RPMI7951 (cell line): ENCODE measurements at regions not wholly inside any gene's neighbourhood (a gene's known extent, or its start where the extent isn't known, plus 50 kb on each side); places are given as distances from the start of the nearest gene placed in this dataset.

Experiments
- DNase-seq: peaks from one replicate; pipeline ENCODE4 v3.0.0-alpha.2; 2012; ENCODE audit warnings: low read depth

DNA sequence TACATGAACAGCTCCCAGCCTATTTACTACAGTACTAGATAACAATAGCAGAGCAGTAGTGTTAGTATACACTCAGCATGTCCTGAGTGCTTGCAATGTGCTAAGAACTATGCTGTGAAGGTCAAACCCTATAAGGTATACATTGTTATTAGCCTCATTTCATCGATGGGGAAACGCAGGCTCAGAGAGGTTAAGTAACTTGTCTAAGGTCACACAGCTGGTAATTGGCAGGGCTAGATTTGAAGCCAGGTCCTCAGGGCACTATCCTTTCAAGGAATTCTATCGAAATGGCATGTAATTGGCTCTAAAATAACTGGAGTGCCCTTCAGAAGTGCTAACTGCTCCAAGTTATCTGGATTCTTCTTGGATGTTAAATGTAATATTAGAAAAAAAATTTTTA is 295.6 kb downstream of the ZNF536 start:
- DNase-seq = no peak

DNA sequence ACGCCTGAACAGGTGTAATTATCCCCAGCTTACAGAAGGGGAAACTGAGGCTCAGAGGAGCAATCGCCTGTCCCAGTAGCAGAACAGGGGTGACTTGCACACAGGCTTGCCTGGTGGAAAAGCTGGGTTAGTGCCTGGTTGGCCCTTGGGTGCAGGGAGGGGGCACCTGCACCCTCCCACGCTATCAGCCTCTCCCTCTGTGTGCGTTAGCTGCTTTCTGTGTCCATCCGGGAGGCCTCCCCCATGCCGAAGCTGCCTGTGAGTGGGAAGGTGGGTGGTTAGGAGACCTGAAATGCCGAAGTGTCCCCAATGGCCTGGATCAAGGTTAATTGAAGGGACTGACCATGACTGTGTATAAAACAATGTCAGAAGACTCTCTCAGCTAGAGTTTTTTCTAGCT is 295.0 kb downstream of the ZNF536 start:
- DNase-seq = no peak

DNA sequence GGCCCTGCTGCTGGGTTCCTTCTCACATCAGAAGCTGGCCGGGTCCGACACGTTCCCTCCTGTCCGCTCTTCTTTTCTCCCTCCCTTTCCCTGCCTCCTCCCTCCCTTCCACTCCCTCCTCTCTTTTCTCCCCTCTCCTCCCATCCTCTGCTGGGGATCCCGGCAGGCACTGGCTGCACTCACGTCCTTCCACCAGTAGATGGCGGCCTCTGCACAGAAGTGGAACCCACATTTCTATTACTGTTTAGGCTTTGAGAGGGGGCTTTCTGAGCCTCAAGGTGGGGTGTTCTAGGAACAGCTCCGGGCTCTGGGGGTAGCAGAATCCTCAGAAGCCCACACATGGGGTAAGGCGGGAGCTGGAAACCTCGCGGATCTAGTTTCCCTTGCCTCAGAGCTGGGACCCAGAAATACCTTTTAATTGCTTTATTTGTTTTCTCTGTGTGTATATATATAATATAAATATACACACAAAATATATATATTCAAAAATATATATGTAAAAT is 294.2 kb downstream of the ZNF536 start:
- DNase-seq = peak; percentile 24

DNA sequence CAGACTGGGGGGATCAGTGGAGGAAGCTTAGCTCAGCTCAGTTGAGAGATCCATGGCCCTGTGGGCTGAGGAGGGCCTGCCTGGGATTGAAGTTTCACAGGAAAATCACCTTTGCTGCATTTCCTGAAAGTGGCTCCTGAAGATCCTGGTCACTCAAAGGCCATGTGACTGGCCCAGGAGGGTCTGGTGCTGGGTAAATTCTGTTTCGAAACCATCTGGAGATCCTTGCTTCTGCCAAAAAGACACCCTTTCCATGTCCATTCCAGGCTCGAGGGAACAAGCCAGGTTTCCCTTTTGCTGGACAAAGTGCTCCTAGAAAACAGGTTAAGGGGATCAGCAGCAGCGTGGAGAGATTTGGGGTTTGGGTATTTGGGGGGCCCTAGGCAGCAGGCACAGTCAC is 293.3 kb downstream of the ZNF536 start:
- DNase-seq = no peak

DNA sequence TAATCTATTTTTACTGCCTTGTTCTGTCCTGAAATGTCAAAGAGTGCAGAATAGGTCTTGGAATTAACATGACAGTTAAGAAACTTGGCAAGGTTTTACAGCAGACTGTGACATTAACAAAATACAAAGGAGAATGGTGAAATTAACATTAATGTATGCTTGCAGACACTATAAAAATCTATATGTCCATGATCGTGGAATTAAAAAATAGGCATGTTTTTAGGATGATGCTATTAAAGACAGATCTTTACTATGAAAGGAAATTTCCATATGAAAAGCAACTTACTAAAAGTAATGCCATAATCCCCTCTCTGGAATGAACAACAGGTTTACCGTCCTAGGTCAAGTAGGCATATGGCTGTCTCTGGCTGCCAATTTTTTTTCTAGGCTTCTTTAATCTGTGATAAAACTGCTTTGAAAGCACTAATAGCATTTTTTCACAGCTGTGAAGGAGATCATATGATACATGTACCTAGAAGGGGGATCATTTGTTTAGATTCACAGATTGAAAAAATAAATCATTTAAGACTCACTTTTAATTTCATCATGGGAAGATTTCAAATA is 291.5 kb downstream of the ZNF536 start:
- no peak for DNase-seq

DNA sequence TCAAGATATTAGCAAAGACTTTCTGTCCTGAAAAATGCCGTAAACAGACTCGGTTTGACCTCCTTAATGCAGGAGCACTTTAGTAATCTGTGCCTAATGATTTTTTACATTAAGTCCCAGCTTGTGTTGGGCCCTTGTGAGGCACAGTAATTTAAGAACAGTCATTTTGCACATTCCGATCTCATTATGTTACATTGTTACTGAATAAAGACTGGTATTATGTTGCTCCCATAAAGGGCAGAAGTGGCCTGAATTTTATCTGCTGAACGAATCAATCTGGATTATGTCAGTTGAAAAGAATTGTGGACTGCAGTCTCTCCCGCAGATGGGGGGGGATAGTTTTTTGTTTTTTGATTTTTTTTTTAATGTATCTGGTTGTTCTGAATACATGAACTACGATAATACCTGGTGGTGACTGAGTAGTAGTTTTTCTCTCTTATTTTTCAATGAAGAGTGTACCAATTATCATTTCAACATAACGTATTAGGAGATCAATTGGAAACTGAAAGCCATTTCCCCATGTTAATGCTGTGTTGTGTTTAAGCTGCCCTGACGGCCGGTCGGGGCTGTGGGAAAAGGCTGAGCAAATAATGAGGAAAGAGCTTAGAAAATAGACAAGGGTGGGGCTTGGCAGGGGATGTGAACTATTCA is 290.2 kb downstream of the ZNF536 start:
- peak; percentile 20 for DNase-seq

DNA sequence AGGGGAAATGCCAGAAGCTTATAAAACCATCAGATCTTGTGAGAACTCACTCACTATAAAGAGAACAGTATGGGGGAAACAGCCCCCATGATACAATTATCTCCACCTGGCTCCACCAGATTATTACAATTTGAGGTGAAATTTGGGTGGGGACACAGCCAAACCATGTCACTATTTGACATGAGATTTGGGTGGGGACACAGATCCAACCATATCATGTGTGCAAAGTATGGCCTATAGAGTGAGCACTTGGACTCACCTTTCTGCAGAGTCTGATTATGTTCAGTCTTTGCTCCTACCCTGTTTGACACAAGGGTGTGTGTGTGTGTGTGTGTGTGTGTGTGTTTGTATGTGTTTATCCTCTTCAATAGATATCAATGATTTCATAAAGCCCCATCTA is 287.5 kb downstream of the ZNF536 start:
- no peak for DNase-seq

DNA sequence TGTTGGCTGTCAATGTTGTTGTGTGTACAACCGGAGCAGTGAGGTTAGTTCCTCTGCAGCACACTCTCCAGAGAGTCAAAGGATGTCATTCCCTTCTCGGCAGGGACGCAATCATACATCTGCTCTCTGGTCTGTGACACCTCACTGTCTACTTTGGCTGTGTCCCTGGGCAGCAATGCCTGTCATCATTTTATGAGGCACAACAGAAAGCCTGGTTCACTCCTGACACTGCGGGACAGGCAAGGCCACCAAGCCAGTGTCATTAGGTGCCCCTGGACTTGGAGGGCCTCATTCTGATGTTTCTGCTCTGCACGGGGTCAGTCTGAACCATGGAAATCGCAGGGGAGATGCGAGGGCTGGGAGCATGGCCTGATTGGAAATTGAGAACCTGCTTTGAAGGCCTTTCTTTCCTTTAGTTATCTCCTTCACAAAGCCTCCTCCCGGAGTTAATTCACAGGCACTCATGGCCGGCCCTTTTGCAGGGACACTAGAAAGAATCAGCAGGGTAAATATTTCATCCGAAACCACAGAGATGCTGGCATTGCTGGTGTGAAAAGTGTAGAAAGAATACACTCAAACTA is 284.4 kb downstream of the ZNF536 start:
- DNase-seq = no peak

DNA sequence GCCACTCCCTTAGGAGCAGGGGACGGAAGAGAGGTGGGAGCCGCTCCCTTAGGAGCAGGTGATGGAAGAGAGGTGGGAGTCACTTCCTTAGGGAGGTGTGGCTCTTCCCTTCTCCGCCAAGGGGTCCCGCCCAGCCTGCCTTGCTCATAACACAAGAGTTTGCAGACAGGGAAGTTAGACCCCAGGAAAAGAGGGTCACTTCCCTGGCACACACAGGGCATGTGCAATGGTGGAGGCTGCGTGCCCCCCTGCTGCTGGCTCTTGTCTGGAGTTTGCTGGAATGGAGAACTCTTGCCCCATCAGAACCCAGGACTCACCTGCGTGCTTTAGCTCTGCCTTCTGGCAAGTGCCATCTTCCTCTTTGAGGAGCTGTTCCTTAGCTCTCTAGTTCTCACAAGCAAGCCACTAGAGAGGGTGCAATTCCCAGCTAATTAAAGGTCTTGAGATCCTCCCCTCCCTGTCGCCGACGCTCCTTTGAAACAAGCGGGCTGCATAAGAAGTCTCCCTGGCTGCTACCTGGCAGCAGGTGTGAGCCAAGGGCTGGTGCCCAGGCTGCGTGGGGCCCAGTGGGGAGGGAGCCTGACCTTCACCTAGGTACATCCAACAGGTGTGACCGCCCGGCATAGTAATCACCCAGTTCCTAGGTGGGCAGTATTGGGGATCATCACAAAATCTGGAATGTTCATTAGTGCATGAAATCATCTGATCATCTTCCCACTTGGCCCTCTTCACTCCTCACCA is 281.6 kb downstream of the ZNF536 start:
- DNase-seq = no peak

DNA sequence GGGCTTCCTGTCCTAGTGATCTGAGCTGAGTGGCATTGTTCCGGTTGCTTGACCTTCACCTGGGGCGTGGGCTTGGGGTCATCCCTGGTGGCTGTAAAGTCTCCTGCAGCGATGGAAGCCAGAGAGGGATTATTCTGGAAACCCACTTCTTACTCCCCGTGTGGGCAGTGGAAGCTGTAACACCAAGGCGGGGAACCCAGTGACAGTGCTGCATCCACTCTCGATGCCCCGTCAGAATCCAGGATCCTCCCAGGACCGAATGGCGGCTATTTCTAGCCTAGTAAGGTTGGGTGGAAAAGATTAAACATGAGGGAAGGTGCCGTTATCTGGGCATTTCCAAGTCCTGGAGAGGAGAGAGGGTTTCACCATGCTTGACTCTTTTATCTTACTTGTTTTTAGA is 280.6 kb downstream of the ZNF536 start:
- no peak for DNase-seq

DNA sequence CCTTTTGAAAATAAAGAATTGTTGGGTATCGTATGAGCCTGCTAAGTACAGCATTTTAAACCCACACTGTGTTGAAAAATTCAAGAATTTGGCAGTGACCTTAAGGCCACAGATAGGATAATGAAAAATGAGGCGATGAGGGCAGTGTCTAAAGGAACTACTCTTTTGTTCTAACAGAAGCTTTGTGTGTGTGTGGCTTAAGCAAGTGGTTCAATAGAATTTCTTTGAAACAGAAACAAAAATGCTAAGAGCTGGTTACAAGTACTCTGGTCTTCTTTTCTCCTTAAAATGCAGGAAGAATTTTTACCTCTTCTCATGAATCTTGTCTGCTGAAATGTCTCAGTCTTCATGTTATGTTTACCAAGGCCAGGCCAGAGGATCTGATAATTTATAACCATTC is 279.5 kb downstream of the ZNF536 start:
- DNase-seq = no peak

DNA sequence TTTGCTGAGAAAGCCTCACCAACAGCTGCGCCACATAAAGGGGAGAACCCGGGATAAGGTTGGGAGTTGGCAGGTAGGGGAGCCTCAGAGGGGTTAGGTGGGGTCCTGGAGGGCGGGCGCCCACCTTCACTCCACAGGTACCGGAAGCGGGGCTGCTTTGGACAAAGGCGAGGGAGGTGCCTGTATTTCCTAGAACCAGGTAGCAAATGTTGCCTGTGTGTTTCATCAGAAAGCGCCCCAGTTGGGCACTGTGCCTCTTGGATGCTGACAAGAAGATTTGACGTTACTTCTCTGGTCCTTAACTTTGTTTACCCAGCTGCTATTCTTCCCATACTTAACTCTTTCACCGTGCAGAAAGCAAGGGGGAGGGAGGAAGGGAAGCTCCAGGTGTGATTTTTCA is 278.9 kb downstream of the ZNF536 start:
- no peak for DNase-seq

DNA sequence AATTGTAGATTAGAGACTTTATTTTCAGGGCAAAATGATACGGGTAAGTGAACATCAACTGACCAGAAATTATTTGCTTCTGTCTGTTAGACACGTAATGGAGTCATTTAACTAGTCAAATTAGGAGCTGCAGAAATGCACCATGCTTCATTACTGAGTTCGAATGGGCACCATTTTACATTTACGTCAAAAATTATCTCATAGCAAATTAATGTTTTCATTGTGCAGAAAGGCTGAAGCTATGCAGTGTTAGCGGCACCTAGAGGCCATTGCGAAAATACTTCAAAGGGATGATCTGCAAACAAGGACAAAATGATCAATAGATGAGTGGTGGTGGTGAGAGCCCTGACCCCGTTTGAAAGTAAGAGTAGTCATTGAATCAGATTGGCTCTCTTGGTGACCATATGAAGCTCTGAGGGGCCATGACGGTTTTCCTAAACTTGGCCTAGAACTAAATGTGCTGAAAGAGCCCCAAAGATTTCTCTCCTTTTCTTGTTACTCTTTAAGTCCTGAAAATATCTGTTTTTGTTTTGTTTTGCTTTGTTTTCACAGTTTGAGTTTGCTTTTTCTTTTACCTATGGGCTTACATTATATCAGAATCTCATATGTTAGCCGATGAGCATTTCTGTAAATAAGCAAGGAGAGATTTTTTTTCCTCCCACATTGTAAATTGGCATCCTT is 277.9 kb downstream of the ZNF536 start:
- peak; percentile 40 for DNase-seq

DNA sequence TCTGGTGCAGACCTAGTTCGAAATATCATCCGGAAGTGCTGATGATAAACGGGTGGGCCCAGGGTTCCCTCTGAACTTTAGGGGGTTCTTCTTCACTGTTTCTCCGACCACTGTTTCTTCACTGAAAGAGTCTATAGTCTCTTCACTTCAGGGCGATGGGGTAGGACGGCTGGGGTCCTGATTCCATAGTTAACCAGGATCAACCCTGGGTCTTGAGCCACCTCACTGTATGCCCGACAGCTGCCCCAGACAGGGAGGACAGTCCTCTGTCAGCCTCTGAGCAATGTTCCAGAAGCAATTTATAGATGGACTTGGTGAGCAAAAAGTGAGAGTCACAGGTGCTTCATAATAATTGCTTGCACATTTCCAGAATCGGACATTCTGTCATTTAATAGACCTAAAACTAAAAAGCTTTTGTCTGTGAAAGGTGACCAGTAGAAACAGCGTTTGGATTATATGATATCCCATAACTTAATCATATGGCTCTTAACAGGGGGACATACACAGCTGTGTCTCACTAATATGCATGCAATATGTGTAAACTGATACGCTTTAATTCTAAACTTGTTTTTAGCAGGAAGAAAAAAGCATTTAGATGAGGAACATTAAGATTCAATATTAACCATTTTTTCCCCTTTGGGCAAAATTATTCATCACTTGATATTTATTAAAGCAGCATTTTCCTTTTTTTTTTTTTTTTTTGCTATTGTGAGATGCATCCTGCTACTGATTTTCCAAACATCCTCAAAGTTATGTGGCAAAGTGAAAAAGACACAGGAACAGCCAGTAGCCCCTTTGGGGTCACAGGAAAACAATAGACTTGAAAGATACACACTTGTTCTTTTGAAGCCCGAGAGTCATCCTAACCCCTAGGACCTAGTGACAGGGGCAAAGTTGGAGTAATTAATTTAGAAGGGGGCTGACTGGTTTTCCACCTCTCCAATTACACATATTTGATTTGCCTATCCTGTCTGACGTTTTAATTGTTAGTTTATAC is 277.0 kb downstream of the ZNF536 start:
- no peak for DNase-seq

DNA sequence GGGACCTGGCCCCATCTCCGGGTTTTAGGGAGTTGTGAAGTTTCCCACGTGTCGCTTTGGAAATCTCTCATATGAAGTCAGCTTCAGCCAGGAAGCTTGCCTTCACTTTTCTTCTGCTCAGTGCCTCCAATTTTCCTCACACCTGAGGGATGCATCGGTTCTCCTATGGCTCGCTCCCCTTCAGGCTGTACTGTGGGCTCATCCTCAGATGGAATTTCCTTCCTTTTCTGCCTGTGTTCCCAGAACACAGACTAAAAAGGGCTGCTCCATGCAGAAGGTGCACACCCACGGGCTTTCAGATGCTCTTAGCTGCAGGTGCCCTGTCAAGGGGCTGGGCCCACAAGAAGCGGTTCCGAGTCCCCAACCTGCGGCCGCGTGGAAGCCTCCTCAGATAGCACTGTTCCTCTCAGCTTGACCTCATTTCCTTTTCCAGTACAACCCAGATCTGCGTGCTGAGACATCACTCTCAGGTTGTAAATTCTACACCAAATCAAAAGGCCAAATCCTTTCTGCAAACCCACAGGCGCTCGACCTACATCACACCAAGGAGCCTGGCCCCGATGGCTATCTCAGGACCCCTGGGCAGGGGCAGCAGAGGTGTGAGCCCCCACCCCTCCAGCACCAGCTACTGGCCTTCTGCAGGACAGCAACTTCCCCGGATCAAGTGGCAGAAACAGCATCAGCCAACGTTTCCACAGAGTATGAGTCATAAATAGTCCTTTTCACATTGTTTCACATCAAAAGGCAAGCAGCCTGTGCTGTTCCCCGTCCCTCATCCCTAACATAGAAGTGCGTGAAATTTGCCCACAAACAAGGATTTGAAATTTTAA is 275.9 kb downstream of the ZNF536 start:
- no peak for DNase-seq

DNA sequence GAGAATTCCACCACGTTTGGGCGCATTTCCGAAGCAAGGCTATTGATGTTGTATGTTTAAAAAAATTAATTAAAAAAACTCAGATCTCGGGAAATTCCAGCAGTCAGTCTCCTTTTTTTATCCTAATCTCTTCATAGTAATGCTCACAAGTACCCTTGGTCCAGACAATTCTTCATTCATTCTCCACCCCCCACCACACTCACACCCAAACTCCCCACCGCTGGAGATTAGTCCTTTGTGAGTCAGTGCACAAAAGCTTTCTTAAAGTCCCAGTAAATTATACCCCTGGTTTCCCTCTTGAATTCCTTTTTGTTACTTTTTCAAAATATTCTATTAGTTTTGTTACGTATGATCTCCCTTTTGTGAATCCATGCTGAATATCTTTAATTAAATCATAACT is 274.6 kb downstream of the ZNF536 start:
- no peak for DNase-seq

DNA sequence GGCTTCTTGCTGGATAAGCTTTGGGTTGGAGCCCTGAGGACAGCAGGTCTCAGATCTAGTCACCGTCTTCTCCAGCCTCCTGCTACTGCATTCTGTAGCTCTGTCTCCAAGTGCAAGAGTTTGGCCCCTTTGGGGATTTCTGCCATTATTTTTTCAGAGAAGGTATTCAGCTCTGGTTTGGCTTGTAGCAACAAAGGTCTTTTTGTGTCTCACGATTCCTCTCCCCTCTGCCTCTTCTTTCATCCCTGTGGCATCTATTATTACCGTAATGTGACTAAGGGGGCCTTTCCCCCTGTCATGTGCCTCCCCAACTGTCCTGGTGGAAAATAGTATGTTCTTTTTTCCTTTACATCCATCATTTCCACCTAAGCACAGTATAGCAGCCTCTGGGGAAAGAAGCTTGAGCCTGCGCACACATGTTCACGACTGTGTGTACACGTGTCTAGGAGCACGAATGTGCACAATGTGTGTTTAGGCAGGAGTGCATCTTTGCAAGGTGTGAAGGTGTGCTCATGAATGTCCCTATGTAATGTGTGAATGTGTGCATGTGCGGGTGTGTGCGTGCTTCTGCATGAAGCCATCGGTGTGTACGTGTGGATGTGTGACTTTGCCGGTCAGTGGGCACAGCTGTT is 273.9 kb downstream of the ZNF536 start:
- no peak for DNase-seq

DNA sequence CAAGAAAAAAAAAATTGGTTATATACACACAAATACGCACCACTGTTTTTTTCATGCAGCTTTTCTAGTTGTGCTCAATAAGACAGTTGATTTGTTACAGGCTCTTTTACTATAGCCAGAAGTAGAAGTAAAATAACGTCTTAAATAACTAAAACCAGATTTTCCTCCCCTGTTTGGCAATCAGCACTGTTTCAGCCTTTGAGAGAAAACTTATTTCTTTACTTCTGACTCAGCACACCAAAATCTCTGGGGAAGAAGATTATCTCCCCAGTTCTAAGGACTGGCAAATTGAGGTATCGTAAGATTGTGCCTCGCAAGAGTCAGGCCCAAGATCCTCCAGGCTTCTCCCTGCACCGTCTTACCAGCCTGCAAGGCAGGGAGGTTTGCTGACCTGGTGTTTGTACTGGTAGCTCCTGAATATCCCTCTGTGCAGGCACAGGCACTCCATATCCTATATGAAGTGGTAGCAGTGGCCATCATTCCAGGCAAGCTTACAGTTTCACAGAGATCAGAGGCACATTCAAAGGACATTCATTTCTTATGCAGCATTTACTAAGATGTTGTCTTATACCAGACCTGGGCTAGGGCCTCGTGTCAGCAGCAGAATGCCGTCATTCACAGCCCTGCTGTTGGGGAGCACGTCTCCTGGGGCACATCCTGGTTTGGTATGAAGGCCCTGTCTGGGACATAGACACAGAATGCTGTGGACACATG is 268.2 kb downstream of the ZNF536 start:
- no peak for DNase-seq

DNA sequence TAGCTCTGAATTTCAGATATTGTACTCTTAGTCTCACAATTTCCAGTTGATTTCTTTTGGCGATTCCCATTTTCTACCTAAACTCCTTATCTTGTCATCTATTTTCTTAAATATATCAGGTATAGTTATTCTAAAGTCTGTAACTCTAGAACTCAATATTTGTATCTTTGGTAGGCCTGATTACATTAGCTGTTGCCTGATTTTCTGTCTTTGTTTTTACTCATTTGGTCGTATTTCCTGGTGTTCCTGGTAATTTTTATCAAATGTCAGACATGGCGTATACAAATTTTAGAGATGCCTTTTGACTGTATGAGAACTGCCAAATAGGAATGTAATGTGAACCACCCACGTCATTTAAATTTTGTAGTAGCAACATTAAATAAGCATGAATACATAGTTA is 266.7 kb downstream of the ZNF536 start:
- no peak for DNase-seq
